NT2/D1 (cell line): ENCODE measurements at regions not wholly inside any gene's neighbourhood (a gene's known extent, or its start where the extent isn't known, plus 50 kb on each side); places are given as distances from the start of the nearest gene placed in this dataset.

Experiments used
- SUZ12 ChIP-seq: IDR thresholded peaks from 2 replicates; pipeline ENCODE4 v1.6.1; 2011; ENCODE audit not compliant: insufficient read length, insufficient read depth; ENCODE audit errors: extremely low read depth
- YY1 ChIP-seq: IDR thresholded peaks from 2 replicates; pipeline ENCODE4 v1.6.1; 2011; ENCODE audit not compliant: insufficient read length, insufficient read depth

GRCh38 chr3:99396651-99397275 is 241.6 kb upstream of the COL8A1 start:
- no peak for TF ChIP-seq YY1
- TF ChIP-seq SUZ12, result no peak
